ENCODE measurements at regions not wholly inside any gene's neighbourhood (a gene's known extent, or its start where the extent isn't known, plus 50 kb on each side); places are given as distances from the start of the nearest gene placed in this dataset.

- TF ChIP-seq CTCF (IDR thresholded peaks at IDR 0.05; ENCODE audit: control extremely low read depth in 1 of 3, insufficient read depth in 1 of 3, low read depth in 1 of 3, low read length in 3 of 3) = no peak
- no peak for TF ChIP-seq MAX (IDR thresholded peaks at IDR 0.05)
- TF ChIP-seq CHD2 (IDR thresholded peaks at IDR 0.05; ENCODE audit: low read length) = no peak
- no peak for TF ChIP-seq SIN3A (conservative IDR thresholded peaks at IDR 0.05 in 1 of 2, IDR thresholded peaks at IDR 0.05 in 1 of 2; ENCODE audit: low read depth in 1 of 2, low read length in 2 of 2)
- no peak for TF ChIP-seq SUZ12 (IDR thresholded peaks at IDR 0.05; ENCODE audit: low read length)
- TF ChIP-seq BCL11A (IDR thresholded peaks at IDR 0.05; ENCODE audit: low read depth in 2 of 2, low read length in 2 of 2) = no peak
Observed at GRCh38 chr3:95134693-95135413, 1072.0 kb downstream of the NSUN3 start.

All from H1 (cell line).